ENCODE measurements at regions not wholly inside any gene's neighbourhood (a gene's known extent, or its start where the extent isn't known, plus 50 kb on each side); places are given as distances from the start of the nearest gene placed in this dataset.
"Not testable (repeated sequence)": the region's sequence is repeated elsewhere in the genome, so short reads cannot be mapped to it uniquely, and the experiment has no call there.

DNA sequence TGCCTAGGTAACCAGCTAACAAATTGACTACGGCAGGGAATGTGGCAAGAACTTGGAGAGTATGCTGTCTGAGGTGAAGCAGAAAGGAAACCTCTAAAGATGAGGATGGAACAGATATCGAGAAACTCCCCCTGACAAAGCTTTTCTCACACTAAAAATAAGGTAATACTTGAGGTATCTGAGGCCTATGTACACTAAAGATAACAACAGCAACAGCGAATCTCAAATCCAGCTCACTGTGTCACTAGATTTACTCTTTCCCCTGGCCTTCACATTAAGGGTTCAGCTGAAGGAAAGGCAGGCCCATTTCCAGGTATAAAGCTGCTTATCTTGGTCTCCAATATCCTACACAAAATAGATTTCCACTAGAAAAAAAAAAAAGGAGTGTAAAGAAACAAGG is 518.0 kb downstream of the KCNT2 start:
- no peak for DNase-seq (ENCODE audit: low read depth, low spot score)

DNA sequence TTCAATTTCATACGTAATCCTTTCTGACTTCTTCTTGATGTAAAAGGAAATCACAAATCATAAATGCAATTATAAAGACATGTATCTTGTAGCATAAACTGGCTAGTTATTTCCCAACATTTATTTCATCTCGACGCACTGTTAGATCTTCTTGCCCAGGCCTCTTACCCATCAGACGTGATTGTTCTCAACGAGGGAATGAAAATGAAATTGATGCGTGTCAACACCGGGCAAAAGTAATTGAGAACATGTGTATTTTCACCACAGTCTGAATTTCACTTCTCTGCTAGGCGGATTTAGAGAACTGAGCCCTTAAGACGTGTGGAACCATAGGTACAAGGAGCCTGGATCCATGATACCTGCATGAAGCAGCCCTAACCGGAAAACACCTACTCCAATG is 519.7 kb downstream of the KCNT2 start:
- DNase-seq (ENCODE audit: low read depth, low spot score), result no peak

DNA sequence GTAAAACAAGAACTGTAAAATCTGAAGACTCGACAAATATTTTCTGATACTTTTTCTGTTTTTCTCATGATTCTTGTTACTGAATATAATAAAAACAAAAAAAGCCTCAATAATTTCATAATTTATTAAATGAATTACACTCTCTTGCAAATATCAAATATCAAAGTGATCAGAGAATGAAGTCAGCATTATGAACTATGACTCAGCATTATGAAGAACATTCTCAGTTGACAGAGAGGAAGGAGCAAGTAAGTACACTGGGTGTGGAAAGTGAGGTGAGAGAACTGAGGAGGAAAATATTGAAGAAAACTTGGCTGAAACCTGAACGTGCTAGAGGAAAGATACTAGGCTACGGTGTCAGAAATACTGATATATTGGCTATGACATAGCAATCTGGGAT is 529.5 kb downstream of the KCNT2 start:
- no peak for DNase-seq (ENCODE audit: low read depth, low spot score)

DNA sequence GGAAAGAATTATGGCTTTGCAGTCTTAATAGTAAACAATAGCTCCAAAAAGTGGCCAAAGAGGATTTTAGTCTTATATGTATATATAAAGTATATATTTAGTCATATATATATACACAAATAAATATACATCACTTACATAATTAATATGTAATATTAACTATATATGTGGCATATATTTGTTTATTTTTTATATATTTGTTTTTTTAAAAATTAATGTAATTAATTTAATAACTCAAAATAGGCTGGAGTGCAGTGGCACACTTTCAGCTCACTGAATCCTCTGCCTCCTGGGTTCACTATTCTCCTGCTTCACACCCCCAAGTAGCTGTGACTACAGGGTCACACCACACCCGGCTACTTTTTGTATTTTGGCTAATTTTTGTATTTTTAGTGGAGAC is 532.6 kb downstream of the KCNT2 start:
- no peak for DNase-seq (ENCODE audit: low read depth, low spot score)

DNA sequence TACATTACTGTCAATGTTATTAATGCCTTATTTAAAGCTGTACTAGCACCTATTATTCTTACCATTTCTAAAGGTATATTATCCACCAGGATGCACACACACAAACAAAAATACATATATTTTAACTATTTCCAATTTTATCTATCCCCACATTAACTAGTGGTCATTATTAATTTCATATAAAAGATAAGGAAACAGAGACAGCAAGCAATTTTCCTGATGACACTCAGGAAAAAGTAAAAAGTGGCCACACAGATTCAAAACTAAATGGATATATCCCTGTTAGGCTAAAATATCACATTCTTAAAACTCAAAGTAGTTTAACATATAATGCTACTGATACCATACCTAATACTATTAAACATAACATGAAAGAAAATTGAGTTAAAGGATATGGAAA is 534.1 kb downstream of the KCNT2 start:
- DNase-seq (ENCODE audit: low read depth, low spot score), result no peak

DNA sequence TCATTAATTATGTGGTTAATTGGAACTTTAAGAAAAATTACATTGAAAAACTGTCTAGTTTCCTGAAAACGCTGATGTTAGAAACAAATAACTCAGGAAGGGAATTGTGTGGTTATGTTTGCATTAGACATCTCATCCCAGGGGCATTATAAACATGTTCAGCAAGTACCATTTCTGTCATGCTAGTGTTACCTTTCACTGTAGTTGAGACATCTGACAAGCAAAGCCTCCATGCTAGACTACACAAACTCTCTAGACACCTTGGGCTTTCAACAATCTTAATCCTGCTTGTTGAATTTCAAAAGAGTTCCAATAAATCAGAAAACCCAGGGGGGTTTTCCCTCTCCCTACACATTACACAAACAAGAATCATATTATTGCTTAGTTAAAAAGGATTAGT is 536.8 kb downstream of the KCNT2 start:
- no peak for DNase-seq (ENCODE audit: low read depth, low spot score)

DNA sequence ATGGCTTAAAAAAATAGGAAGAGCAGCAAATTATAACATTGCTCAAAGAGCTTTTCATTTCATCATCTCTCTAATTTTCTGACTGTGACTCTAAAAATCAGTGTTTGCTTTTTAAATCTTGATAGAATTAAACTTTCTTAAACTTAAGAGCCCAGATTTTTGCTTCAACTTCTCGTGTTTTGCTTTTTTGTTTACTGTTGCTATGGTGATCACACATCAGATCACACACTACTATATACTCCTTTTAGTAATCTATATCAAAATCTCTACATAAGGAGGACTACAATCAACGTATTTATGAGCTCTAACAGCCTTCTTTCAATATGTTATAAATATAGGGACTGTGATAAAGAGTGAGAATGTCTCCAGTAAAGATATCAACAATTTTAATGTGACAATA is 537.3 kb downstream of the KCNT2 start:
- no peak for DNase-seq (ENCODE audit: low read depth, low spot score)

DNA sequence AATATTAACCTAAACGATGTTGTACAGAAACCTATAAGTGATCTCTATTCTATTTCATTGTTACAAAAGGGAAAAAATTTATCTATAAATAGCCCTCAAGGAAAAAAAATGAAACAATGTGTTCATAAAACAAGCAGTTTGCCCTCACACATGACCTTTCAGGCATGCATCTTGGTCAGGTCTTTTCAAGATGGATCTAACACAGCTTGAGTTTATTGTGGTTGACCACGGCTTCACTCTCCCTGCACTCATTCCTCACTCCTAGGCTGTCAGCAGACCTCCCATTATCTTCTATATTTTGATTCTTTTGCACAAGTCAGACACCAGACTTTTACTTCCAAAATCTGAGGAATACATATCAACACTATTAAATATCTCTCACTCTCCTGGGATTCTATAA is 544.3 kb downstream of the KCNT2 start:
- DNase-seq (ENCODE audit: low read depth, low spot score), result no peak

DNA sequence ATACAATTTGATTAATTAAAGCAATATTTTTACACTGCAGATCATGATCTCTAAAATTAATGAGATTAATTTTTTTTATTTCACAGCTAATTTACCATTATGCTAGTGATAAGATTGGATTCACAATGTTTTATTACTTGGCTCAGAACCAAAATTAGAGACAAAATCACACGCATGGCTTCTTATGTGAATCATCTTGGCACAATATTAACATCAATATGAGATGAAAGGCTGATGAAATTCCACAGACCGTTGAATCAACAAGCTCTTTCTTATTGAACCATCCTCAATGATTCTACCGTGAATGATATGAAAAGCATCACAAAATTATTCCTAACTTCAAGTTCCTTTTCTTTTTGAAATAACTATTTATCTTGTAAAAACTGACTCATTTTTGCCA is 544.9 kb downstream of the KCNT2 start:
- no peak for DNase-seq (ENCODE audit: low read depth, low spot score)

DNA sequence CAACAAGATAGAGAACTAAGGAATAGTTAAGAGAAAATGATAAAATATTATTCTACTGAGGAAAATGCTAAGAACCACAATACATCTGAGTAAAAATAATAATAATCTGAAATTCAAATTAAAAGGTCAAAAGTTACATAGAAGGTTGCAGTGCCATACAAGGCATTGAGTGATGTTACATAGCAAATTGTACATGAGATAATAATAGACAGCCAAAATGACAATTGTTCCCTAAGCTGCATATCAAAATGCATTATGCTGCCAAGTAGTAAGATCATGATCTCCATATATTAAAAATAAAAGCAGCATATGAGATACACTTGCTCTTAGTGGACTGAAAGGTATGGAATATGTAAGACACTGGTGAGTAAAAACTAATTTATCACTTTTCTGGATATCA is 547.7 kb downstream of the KCNT2 start:
- DNase-seq (ENCODE audit: low read depth, low spot score), result no peak

DNA sequence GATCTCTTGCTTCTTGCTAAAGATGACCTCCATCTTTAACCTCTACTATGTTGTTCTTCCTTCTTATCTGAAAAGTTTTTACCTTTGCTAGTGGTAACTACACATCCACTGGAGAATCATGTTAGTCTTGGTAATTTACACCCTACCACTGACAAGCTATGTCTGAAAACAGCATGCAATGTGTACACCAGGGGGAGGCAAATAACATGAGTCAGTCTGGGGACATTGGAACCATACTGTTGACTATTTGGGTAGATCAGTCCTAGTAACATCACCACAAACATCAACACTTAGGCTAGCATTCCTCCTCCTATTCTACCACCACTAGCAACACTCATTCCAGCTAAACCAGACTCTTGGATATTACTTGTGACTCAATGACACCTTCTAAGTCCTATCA is 549.0 kb downstream of the KCNT2 start:
- DNase-seq (ENCODE audit: low read depth, low spot score), result no peak

DNA sequence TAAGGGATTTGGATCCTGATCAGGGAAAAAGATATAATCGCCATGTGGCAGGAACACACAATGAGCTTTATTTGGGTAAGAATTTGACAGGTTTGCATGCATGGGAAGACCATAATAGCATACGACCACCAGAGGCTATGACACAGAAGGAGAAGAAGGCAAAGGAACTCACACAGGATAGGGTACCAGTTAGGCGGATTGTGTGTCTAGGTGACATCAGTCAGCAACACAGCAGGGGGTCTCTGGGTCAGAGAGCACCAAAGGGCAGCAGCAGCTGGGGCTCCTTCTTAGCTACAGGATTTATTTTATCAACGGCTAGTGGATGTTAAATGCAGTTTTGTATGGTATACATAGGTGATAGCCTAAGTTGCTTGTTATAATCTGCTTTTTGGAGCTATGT is 551.3 kb downstream of the KCNT2 start:
- DNase-seq (ENCODE audit: low read depth, low spot score), result no peak

DNA sequence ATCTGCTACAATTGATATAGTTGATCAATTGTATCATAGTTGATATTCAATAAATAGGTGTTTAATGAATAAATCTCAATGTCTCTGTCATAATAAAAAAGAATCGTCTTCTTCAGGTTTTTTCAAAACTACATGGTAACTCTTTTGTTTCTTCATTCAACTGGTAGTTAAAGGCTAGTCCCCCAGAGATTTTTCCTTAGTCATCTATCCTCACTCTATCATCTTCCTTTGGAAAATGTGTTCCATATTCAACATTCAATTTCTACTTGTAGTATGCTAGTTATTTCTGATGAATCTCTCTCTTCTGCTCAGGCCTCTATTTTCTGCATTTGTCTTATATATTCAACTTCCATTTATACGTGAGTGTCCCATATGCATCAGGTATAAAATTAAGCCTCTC is 558.8 kb downstream of the KCNT2 start:
- DNase-seq (ENCODE audit: low read depth, low spot score), result no peak

DNA sequence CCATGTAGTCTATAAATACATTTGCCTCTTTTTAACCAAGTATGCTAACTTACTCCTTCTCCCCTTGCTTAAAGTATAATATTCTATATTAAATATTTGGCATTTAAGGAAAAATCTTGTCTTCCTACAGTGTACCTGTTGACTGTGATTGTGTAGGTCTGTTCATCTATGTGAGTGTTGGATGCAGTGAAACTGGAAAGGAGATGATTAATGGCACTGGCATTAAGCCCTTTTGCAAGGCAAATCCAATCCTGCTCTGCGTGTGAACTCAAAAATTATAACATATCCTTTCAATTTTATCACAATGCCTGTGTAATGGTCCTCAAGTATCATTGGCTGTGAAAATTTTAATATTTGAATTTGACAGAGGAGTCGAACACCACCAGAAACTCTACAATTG is 565.0 kb downstream of the KCNT2 start:
- DNase-seq (ENCODE audit: low read depth, low spot score), result no peak

DNA sequence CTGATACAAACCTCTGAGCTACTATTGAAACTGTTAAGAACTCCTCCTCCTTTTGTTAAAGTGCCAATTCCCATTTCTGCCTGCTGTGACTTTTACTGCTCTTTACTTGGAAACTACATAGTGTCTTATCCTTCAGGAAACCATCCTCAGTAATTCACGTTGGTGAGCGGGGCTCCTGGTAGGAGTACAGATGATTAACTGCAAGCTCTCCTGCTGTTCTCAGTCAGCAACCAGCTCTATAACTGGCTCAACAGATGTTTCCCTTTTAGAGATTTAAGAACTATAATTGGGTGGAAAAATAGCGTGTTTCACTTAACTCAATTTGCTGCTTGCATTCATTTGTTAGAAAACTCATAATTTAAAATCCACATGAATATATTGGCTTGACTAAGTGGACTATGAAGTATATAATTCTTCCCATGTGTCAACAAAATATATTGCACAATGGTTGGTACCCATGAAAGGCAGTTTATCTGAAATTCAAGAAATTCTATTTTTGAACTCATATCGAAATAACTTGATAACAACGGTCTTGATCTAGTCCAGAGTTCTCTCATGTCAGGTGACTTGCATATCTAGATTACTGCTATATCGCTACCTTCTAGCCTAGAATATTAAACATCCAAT is 574.0 kb downstream of the KCNT2 start:
- DNase-seq (ENCODE audit: low read depth, low spot score), result no peak

DNA sequence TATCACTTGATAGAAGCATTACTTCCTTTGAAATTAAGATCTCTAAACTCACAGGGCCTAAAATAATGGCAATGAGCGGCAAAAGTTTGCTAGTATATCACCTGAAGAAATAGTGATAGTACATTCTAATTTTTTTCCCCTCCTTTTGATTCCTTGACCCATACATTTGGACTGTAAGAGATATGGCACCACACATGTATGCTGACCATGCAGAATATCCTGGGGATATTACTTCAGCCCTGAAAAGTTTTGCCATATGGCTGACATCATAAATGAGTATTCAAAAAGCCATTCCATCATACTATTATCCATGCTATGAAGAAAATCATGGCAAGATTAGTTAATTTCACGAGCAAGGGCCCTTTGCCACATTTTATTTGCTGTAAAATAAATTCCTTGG is 576.9 kb downstream of the KCNT2 start:
- DNase-seq (ENCODE audit: low read depth, low spot score), result not testable (repeated sequence)

DNA sequence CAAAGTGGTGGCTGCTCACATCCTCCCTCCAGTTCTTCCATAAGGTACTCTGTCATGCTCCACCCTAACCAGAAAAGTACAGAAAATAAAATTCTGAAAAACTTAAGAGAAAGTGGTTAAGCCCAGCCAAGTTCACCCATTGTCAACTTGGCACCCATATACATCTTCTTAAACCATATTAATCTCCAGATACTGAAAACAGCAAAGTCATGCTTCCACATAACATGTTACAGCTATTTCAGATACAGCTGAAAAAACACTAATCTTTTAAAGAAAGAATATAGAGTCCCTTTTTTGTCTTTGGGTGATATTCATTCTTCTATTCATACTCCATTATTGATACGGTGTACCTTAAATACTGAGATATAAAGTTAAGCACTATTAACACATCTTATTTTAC is 577.8 kb downstream of the KCNT2 start:
- DNase-seq (ENCODE audit: low read depth, low spot score), result no peak

DNA sequence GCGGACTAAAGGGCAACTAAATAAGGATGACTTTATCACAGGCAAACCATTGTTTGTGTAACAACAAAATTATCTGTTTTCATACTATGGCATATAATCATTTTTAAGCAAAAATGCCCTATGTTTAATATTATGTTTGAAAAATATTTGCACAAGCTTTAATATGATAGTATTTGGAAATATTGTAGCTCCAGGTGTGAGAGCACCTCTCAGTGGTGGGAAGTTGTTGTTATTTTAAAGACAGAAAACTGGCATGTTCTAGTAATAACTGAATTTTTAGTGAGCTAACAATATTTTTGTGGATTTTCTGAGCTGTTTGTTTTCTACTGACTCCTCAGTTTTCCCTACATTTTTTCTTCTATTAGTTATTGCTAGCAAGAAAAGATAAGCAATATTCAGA is 578.8 kb downstream of the KCNT2 start:
- no peak for DNase-seq (ENCODE audit: low read depth, low spot score)

DNA sequence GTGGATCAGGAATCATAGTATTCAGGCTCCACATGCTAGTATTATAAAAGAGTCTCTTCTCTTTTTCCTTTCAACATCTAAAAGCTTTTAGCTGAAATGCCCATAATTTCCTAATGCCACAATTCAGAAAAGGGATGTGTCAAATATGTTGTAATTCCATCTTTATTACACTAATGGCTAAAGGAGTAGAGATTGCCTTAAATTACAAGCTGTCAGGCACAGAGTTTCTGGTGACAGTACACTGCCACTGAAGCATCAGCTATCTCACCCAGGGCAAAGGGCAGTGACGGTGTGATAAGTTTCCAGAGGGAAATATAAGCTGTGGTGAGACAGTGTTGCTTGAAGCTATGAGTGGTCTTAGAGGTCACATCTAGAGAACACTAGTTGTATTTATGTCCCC is 581.1 kb downstream of the KCNT2 start:
- DNase-seq (ENCODE audit: low read depth, low spot score), result no peak

DNA sequence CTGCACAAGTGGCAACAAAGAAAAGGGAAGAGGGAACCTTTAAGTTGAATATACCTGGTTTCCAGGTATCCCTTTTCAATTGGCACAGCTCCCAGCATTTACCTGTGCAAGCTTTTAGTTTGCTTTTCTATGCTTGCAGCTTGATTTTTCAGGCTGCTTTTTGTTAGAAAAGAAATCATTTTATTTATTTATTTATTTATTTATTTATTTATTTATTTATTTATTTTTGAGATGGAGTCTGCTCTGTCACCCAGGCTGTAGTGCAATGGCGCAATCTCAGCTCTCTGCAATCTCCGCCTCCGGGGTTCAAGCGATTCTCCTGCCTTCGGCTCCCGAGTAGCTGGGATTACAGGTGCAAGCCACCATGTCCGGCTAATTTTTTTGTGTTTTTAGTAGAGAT is 587.1 kb downstream of the KCNT2 start:
- DNase-seq (ENCODE audit: low read depth, low spot score), result not testable (repeated sequence)

DNA sequence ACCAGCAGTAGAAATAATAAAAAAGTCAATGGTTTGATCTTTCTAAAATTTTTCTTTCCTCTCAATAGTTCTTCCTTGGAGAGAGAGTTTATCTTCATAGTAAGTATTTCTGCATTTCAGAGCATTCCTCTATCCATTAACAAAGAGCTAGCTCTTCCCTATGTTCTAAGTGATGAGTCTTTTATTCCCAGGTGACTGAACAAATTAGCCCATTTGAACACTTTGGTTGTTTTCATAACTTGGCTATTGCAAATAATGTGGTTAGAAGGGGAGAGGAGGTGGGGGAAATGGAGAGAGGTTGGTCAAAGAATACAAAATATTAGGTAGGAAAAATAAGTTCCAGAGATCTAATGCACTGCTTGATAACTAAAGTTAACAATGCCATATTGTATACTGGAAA is 598.9 kb downstream of the KCNT2 start:
- no peak for DNase-seq (ENCODE audit: low read depth, low spot score)

DNA sequence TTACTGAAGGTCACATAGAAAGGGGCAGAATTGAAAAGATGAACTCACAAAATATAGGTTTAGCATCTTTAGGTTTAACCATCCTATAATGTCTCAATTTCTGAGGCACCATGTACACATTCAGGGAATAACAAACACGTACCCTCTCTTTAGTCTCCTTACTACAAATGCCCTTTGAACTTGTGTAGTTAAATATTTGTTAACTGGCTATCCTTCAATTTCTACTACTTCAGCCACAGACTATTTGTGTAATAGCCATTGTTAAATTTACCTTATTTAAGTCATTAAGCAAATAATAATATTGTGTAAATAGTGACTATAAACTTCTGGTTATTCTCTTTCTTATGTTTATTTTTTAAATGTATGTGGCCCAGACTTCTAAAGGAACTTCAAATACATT is 600.5 kb downstream of the KCNT2 start:
- no peak for DNase-seq (ENCODE audit: low read depth, low spot score)

DNA sequence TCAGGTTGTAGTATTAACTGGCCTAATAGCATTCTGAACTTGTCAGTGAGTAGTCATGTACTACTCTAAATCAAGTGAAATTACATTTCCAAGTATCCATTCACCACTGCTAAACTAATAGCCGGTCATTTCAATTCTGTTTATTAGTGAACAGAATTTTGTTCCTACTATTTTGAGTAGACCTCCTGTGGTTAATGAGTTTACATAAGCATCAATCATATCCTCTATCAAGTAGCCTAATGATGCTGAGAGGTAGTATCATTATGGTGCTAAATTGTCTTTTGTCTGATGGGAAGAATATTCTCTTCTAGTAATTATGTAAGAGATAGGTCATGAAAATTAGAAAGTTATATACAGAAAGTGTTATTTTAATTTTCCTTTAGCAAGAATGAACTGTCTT is 602.8 kb downstream of the KCNT2 start:
- DNase-seq (ENCODE audit: low read depth, low spot score), result no peak

DNA sequence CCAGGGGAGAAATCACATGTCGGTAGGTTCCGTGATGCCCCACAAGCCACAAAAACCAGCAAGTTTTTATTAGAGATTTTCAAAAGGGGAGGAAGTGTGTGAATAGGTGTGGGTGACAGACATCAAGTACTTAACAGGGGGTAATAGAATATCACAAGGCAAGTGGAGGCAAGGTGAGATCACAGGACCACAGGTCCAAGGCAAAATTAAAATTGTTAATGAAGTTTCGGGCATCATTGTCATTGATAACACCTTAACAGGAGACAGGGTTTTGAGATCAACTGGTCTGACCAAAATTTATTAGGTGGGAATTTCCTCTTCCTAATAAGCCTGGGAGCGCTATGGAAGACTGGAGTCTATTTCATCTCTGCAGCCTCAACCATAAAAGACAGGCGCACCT is 603.9 kb downstream of the KCNT2 start:
- DNase-seq (ENCODE audit: low read depth, low spot score), result not testable (repeated sequence)

Data from pulmonary artery endothelial cell (primary cell).